NOMO-1 treated with dmso at 0.1 percent for 144 hours (cell line): ENCODE measurements at regions not wholly inside any gene's neighbourhood (a gene's known extent, or its start where the extent isn't known, plus 50 kb on each side); places are given as distances from the start of the nearest gene placed in this dataset.
"Not testable (repeated sequence)": the region's sequence is repeated elsewhere in the genome, so short reads cannot be mapped to it uniquely, and the experiment has no call there.

ENCODE experiments used
- DNase-seq: peaks from one replicate; lab custom pipeline; 2025; ENCODE audit not compliant: unreplicated experiment; lab: John Stamatoyannopoulos, UW

- DNase-seq: no peak
These were observed 589.5 kb downstream of the CENPC start for GRCh38 chr4:66955784-66956183.

DNA sequence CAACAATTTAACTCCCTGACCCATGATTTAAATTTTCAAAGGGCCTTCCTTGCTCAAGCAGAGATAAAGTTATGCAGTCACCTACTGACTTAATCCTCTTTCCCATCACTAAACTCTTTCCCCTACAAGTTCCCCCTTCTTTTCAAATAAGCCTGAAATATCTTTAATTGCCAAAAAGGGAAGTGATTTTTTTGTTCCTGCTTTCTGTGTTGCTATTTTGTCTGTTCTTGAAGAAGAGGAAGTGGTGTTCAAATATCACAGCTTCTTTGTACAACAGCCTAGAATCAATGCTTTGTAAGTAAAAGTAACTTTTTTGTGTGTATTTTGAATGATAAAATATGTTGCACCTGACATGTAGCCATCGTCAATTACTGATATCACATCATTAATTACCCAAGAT is 595.9 kb downstream of the CENPC start:
- DNase-seq: peak; percentile 77

DNA sequence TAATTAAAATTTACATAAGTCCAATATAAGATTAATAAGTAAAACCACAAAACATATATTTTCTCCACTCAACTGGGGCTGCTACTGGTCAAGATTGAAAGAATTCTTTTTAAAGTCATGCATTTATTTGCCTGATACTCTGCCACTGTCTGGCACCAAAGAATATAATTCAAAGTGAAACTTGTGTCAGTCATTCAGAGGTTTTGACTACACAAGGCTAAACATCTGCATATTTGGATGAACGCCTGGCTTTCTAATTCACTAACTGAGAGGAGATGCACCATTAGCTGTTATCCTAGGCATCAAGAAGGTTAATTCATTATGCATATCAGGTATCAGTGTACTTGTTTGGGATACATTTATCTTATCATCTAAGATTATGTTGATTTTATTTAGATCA is 598.5 kb downstream of the CENPC start:
- no peak for DNase-seq

- peak; percentile 3 for DNase-seq
These were observed 602.2 kb downstream of the CENPC start for GRCh38 chr4:66943112-66943511.

DNA sequence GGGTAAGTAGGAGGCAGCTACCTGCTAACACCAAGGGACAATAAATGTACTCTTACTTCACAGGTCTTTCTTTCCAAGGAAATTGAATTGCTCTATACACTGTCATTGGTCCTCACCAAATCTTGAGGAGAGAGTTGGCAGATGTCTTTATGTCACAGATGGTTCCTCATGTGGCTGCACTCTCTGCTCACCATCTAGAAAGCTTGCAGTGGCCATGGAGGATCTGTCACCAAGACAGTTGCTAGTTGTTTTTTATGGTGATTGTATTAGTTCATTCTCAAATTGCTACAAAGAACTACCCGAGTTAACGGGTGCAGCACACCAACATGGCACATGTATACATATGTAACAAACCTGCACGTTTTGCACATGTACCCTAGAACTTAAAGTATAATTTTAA is 613.3 kb downstream of the CENPC start:
- not testable (repeated sequence) for DNase-seq

- no peak for DNase-seq
These were observed 615.1 kb downstream of the CENPC start for GRCh38 chr4:66930206-66930605.

- DNase-seq: no peak
These were observed 615.6 kb downstream of the CENPC start for GRCh38 chr4:66929748-66930147.

DNA sequence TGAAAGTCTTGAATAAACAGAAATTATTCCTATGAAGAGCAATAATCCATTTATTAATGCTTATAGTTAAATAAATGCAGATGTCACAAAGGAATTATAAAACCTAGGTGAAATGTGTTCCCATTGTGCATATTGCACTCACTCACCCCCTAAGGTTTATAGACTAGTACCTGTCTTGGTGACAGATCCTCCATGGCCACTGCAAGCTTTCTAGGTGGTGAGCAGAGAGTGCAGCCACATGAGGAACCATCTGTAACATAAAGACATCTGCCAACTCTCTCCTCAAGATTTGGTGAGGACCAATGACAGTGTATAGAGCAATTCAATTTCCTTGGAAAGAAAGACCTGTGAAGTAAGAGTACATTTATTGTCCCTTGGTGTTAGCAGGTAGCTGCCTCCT is 616.4 kb downstream of the CENPC start:
- not testable (repeated sequence) for DNase-seq

GRCh38 chr4:66927937-66928336 is 617.4 kb downstream of the CENPC start:
- DNase-seq: no peak

- no peak for DNase-seq
These were observed 618.6 kb downstream of the CENPC start for GRCh38 chr4:66926687-66927086.

GRCh38 chr4:66923081-66923865 is 622.0 kb downstream of the CENPC start:
- no peak for DNase-seq

GRCh38 chr4:66921433-66921832 is 623.9 kb downstream of the CENPC start:
- DNase-seq: no peak

GRCh38 chr4:66920514-66920913 is 624.8 kb downstream of the CENPC start:
- no peak for DNase-seq

DNA sequence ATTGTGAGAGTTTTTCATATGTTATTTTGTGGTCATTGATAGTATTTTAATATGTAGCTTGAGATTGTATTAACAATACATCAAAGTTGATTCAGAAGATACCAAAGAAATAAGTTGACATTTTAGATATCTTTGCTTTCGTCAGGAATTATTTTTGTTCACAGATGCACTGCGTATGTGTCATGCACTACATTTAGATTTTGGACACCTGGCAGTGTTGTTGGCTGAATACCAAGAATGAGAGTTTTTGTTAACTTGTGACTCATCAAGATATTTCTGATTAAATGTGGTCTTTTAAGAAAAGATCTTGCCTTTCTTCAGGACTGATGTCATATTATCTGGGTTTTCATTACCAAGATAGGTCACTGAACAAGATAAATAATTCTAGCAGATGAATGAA is 633.4 kb downstream of the CENPC start:
- no peak for DNase-seq

- no peak for DNase-seq
These were observed 639.0 kb downstream of the CENPC start for GRCh38 chr4:66906314-66906713.

GRCh38 chr4:66899422-66900065 is 645.8 kb downstream of the CENPC start:
- no peak for DNase-seq

- no peak for DNase-seq
These were observed 651.5 kb downstream of the CENPC start for GRCh38 chr4:66893807-66894206.

DNA sequence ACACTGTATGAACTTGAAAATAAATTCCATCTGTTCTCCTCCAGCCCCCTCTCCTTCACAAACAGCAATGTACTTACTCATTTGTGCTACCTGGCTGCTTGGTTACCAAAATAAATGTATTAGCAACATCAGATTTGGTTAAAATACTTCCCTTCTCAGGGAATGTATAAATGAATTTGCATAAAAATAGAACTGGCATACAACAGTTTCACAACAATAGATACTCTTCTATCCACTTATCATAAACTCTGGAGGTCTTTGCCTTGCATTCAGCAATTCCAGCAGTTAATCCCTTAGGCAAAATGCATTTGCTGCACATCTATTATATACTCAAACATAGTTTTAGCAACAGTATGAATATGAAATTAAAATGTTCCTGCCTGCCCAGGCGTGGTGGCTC is 658.2 kb downstream of the CENPC start:
- DNase-seq: no peak

GRCh38 chr4:66885501-66886165 is 659.7 kb downstream of the CENPC start:
- no peak for DNase-seq

DNA sequence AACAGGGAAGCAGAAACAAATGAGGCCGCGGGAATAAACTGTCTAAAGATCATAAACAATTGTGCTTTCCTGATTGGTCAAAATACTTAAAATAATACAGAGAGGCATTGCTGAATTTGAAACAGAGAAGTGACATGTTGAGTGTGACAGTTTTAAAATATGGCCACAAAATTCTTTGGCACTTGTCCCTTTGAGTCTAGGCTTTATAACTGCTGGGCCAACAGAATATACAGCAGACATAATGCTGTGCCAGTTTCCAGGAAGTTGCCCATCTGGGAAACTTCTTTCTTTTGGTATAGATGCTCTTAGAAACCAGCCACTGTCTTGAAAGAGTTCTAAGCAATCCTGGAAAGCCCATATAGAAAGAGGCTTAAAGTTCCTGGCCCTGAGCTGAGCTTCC is 668.4 kb downstream of the CENPC start:
- DNase-seq: no peak

DNA sequence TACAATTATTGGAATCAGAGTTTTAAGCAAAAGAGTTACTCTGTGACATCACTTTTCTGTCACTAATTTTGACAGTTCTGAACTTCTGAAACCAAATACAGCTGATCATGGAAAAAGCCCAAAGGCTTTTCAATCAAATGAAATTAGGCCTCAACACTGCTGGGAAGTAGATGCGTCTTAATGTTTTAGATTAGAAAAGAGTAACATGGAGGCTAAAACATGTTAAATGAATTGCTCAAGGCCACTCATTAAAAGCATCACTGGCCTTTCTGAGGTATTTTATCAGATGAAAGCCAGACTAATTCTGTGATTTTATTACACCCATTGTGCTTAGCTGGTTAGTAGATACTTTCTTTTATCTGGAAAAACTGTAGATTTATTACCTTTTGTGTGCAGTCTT is 672.6 kb downstream of the CENPC start:
- no peak for DNase-seq

DNA sequence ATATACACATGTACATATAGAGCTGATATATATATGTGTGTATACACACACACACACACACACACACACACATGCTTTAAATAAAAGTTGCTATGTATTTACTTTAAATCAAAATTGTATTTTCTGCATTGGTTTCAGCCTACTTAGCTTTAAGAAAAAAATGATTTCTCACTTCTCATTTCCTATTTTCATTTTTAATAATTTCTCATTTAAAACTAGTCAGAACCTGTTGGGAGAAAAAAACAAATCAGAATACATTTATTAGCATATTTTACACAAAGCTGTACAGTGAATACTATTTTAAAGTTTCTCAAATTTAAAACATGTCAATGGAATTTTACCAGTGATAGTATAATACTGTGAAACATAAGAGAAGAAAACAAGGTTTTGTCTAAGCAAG is 681.8 kb downstream of the CENPC start:
- no peak for DNase-seq
